ENCODE measurements at regions not wholly inside any gene's neighbourhood (a gene's known extent, or its start where the extent isn't known, plus 50 kb on each side); places are given as distances from the start of the nearest gene placed in this dataset.
A peak's percentile ranks its signal among the peaks of the same experiment; 100 is the strongest.

DNA sequence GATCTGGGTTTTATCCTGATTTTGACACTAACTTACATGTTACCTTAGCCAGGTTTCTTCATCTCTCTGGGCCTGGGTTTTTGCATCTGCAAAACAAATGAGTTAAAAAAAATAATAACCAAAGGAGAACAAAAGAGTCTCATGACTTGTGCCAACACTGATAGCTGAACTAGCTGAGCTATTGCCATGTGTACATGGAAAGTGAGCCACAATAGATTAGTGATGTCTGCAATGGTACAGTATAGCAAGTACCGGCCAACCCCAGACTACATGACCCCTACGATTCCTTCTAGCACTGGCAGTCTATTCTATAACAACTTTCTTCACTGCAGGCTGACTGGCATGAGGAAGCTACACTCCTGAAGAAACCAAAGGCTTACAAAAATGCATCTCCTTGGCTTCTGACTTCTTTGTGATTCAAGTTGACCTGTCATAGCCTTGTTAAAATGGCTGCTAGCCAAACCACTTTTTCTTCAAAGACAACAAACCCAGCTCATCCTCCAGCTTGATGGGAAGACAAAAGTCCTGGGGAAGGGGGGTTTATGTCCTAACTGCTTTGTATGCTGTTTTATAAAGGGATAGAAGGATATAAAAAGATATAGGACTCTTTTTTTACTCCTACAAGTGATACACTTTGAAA, 123.7 kb downstream of the DAD1 start:
- Histone ChIP-seq H3K4me3 (no peak overlapping the region), H3K27ac (no peak overlapping the region)

DNA sequence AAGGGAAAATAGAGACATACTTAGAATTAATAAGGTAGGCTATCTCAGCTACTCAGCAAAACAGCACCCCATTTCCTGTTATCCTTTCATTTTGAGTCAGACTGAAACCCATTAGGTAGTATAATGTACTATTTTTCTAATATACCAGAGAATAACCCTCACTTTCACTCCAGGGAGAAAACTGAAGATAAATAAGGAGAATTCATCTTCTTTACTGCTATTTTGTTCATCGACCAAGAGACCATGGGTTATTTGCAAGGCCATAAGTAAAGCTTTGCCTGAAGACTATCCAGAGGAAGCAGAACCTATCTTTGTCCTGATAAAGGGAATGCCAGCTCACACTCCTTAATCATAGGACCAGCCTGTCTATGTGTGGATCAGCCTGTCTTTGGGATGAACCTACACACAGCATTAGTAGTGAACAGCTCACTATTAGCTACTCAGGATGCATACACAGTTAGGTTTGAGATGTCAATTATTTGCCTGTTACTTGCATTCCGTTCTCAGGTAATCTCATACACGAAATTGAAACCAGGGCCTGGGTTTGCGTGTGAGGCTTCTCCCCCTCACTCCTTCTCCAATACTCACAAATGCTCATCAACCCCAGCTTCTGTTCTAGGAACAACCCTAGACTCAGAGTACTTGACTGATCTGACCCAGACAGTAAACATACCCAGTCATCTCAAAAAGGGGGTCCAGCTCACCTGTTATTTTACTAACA, 124.4 kb downstream of the DAD1 start:
- Histone ChIP-seq H3K27ac (no peak overlapping the region), H3K4me3 (no peak overlapping the region)

DNA sequence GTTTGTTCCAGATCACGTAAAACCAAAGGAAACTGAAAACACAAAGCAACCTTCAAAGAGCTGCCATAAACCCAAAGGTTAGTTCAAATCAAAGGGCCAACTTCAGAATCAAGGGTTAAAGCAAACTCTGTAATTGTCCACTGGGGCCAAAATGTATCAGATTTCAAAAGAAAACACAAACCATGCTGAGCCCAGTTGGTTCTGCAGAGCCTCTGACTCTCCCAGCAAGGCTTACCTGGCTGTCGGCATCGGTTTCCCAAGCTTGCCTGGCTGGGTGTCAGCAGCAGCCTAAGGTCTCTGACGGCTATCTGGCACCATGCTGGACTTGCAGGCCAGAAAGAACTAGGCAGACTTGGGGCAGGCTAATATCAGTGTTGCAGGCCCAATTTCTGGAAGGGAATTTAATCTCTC, 125.3 kb downstream of the DAD1 start:
- Histone ChIP-seq H3K27ac (no peak overlapping the region), H3K4me3 (no peak overlapping the region)

- H3K4me3 ChIP-seq = no peak overlapping the region
- H3K27ac ChIP-seq = no peak overlapping the region
Observed at GRCh38 chr14:22462923-22463322, 126.1 kb downstream of the DAD1 start.

- H3K4me3 ChIP-seq = no peak overlapping the region
- peak overlapping the region in 1 of 21 experiments; percentile 29 for H3K27ac ChIP-seq
Observed at GRCh38 chr14:22460461-22461195, 128.4 kb downstream of the DAD1 start.

DNA sequence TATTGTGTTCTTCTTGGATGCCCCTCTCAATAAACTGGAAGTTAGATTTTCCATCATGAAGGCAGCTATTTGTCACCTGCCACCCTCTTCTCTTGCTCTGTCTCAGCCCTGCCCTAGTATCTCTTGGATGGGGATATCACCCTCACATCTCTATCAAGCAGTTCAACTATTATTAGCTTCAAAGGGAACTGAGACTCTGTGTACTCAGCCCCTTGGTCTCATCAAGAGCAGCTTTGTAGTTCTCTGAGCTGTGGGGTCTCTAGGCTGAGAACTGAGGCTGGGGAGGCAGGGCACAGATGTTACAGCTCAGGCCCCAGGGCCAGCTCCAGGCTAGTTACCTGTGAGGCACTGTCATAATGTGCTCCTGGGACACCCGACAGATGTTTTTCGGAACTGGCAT, 130.3 kb downstream of the DAD1 start:
- H3K27ac ChIP-seq = no peak overlapping the region

DNA sequence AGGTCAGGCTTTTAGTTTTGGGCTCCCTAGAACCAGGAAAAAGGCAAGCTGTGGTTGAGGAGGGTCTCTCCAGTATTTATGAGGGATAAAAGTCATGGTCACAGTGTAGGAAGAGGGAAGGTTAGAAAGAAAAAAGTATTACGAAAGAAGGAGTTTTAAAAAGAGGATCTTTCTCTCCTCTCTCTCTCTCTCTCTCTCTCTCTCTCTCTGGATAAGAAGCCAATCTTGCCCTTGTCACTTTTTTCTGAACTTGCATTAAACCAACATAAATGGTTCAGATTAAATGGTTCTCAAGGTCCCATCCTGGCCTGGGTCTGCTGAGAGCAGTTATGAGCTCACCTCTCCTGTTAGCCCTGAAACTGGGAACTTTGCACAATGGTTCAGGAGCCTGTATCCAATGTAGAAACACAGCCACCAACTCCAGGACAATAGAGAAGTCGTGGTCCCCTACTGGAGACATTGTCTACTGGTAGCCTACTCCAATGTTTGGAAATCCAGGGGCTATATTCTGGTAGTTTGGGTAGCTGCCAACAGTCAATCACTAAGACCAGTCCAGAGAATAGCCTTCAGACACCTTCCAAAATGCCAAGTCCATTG, 131.9 kb downstream of the DAD1 start:
- no peak overlapping the region for H3K4me3 ChIP-seq
- peak overlapping the region in 1 of 21 experiments; percentile 29 for H3K27ac ChIP-seq

More for the DNA sequence above, 130.3 kb downstream of the DAD1 start:
- no peak overlapping the region for H3K4me3 ChIP-seq

GRCh38 chr14:22456421-22456820, 132.6 kb downstream of the DAD1 start:
- Histone ChIP-seq H3K4me3 (no peak overlapping the region), H3K27ac (no peak overlapping the region)

DNA sequence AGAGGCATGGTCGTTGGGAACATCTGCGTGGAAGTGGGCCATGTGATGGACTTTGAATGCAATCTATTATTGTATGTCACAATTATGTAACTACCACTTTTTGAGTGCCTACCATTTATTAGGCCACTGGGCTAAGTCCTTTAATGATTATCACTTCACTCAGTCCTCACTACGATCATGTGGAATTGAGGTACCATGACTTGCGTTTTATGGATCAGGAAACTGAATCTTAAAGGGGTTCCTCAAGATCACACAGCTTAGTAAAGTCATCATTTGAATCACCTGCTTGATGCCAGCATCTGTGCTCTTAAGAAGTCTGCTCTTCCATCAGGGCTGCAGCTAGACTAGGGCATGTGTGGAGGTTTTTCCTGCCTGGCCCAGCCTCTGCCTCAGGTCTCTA, 136.7 kb downstream of the DAD1 start:
- no peak overlapping the region for H3K4me3 ChIP-seq
- H3K27ac ChIP-seq = no peak overlapping the region

- Histone ChIP-seq H3K27ac (peak overlapping the region in 2 of 21 experiments; percentile 31 to 40), H3K4me3 (no peak overlapping the region)
Observed at GRCh38 chr14:22450266-22450665, 138.8 kb downstream of the DAD1 start.

- H3K4me3 ChIP-seq = peak overlapping the region in 1 of 7 experiments; percentile 5
- peak overlapping the region in 4 of 21 experiments; percentile 34 to 56 (median 41) for H3K27ac ChIP-seq
Observed at GRCh38 chr14:22449600-22449905, 139.5 kb downstream of the DAD1 start.

DNA sequence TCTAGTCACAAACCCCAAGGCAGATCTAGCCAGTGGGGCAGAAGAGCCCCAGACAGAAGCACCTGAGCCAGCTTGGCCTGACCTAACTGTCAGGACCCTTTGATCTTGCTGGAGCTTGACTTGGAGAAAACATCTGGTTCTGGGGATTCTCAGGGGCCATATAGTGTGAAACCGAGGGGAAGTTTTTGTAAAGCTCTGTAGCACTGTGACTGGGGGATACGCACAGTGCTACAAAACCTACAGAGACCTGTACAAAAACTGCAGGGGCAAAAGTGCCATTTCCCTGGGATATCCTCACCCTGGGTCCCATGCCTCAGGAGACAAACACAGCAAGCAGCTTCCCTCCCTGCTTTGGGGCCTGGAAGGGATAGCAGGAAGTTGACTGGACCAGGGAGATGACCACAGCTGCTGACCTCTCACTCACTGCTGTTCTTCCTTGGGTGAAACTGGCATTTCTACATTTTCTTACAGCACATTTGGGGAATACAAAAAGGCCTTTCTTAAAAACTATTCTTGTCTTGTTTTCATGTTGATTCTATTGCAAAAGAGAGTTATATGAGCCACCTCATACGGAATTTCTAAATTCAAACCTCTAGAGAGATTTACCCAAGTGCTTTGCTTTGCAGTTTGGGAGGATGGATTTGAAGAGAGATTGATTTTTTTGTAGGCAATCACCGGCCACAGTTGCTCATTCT, 140.0 kb downstream of the DAD1 start:
- H3K4me3 ChIP-seq = no peak overlapping the region
- peak overlapping the region in 6 of 21 experiments; percentile 34 to 56 (median 40) for H3K27ac ChIP-seq

GRCh38 chr14:22448035-22448904, 140.8 kb downstream of the DAD1 start:
- peak overlapping the region in 6 of 21 experiments; percentile 20 to 56 (median 38) for H3K27ac ChIP-seq
- H3K4me3 ChIP-seq = no peak overlapping the region

- no peak overlapping the region for H3K27ac ChIP-seq
- H3K4me3 ChIP-seq = no peak overlapping the region
Observed at GRCh38 chr14:22438742-22439141, 150.3 kb downstream of the DAD1 start.

DNA sequence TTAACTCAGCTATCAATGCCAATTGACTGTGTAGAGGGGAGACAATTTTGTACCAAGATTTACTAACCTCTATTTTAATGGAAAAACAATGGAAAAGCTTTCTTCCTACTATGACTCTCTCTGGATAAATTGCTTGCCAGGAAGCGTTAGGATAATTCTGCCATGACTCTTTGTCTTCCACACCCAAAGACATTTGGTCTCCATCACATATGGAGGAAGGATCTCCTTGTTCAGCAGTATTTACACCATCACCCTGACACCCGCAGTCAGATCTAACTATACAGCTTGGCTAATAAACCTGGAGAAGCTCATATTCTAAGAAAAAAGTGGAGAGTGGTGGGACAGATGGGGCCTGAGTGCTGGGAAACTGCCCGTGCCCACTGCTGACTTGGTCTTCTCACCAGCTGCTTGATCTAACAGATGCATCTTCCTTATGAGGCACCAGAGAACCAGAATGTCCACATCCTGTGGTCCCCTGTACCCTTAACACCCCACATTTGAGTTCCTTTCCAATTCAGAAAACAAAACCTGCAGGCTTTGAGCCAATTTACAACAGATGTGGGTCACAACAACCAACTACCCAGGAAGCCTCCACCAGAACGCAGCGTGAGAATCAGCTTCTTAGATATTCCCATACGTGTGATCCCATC, 154.0 kb downstream of the DAD1 start:
- Histone ChIP-seq H3K27ac (peak overlapping the region in 1 of 21 experiments; percentile 11), H3K4me3 (no peak overlapping the region)

DNA sequence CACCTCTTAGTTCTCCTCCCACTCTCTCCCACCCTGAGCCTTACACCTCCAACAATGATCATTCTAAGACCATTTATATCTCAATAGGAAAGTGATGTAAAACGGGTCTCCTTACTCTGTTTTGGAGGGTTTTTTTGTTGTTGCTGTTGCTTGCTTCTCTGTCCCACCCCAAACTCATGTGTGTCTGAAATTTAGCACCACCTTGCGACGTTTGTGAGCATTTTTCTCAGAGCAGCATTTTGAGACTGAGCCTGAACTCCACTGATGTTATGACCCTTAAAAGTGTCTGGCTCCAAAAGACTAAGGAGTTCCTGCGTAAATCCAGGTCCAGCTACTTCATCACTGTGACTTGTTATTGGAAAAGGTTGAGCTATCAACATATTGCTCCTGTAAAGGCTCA, 155.0 kb downstream of the DAD1 start:
- Histone ChIP-seq H3K27ac (peak overlapping the region in 1 of 21 experiments; percentile 41), H3K4me3 (no peak overlapping the region)

- peak overlapping the region in 7 of 21 experiments; percentile 5 to 30 (median 17) for H3K27ac ChIP-seq
- H3K4me3 ChIP-seq = no peak overlapping the region
Observed at GRCh38 chr14:22433069-22433468, 156.0 kb downstream of the DAD1 start.

DNA sequence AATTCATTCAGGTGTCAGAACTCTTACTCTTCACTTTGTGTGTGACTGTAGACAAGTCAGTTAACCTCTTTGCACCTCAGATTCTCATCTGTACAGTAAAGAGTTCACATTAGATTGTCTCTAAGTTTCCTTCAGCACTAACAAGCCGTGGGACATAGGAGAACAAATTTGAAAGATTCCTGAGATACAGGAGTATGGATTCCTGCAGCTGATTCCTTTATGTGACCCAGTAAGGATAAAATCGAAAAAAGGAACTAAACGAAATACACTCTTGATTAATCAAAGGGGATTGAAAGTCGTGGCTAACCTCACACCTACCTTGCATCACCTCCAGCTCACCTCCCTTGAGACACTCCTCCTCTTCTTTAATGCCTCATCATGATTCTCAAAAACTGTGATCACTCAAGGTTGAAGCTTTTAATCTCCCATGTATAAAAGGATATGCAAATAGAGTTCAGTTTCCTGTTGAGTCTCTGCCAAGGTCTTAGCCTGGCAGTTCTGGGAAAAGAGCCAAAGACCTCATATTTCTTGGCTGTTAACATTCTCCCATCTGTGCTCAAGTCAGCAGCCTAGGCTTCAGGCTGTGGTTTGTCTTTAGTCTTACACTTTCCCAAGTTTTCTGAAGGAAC, 156.6 kb downstream of the DAD1 start:
- Histone ChIP-seq H3K27ac (peak overlapping the region in 4 of 21 experiments; percentile 5 to 30 (median 22)), H3K4me3 (no peak overlapping the region)
